H1 (cell line): ENCODE measurements at regions not wholly inside any gene's neighbourhood (a gene's known extent, or its start where the extent isn't known, plus 50 kb on each side); places are given as distances from the start of the nearest gene placed in this dataset.

Experiments
- CTCF ChIA-PET: fragments of 300-600 bp; sonication (Branson Sonifier 250); formaldehyde crosslinking; loops from one replicate; lab custom pipeline; 2021; ENCODE audit not compliant: partially characterized antibody; lab: Charles Lee
- POLR2A ChIA-PET: fragments of 300-600 bp; sonication (Branson Sonifier 250); formaldehyde crosslinking; loops from one replicate; lab custom pipeline; 2021; ENCODE audit warnings: inconsistent platforms; ENCODE audit not compliant: partially characterized antibody; lab: Charles Lee
- DNase-seq, 2 experiments: peaks; one replicate each; pipeline versions ENCODE4 v3.0.0 to v3.0.0-alpha.2; 2010 to 2022; ENCODE audit warnings: low spot score in 2 of 2, low read depth in 1 of 2, mixed read lengths in 1 of 2
- FAIRE-seq: peaks from 2 replicates; lab custom pipeline; 2011; peaks lifted over from hg19 to GRCh38; lab: Jason Lieb, UNC
- H2AFZ ChIP-seq: 2 replicates; pipeline ENCODE4 v1.8.1; 2012; ENCODE audit warnings: low read length, inconsistent platforms
- H2AK5ac ChIP-seq: 2 replicates; pipeline ENCODE4 v1.6.1; 2013; ENCODE audit warnings: low read depth, low read length
- H2BK120ac ChIP-seq: replicated peaks from 2 replicates; pipeline ENCODE3; 2013; ENCODE audit warnings: low read depth, low read length, inconsistent platforms
- H2BK12ac ChIP-seq: 2 replicates; pipeline ENCODE4 v1.6.1; 2013; ENCODE audit warnings: low read depth, low read length
- H2BK15ac ChIP-seq: 2 replicates; pipeline ENCODE4 v1.6.1; 2013; ENCODE audit warnings: low read length
- H2BK20ac ChIP-seq: 2 replicates; pipeline ENCODE4 v1.6.1; 2013; ENCODE audit warnings: low read length
- H2BK5ac ChIP-seq: 2 replicates; pipeline ENCODE4 v1.6.1; 2013; ENCODE audit warnings: low read depth, low read length
- H3K14ac ChIP-seq: 2 replicates; pipeline ENCODE4 v1.6.1; 2013; ENCODE audit warnings: inconsistent platforms; ENCODE audit not compliant: insufficient read length
- H3K18ac ChIP-seq: 2 replicates; pipeline ENCODE4 v1.6.1; 2013; ENCODE audit warnings: low read length; ENCODE audit errors: extremely low read depth
- H3K23ac ChIP-seq: 2 replicates; pipeline ENCODE4 v1.6.1; 2013; ENCODE audit warnings: inconsistent platforms; ENCODE audit not compliant: insufficient read length
- H3K23me2 ChIP-seq: 2 replicates; pipeline ENCODE4 v1.6.1; 2013; ENCODE audit warnings: low read depth, low read length
- H3K27ac ChIP-seq: 2 replicates; pipeline ENCODE4 v1.6.1; 2011; ENCODE audit warnings: low read depth, low read length, inconsistent platforms
- H3K27me3 ChIP-seq, 4 experiments: replicated peaks in 1 of 4; 1 replicate in 1 of 4; 2 replicates in 3 of 4; pipeline versions ENCODE4 v1.6.1 to v1.8.1; 2011 to 2013; ENCODE audit warnings: low read length in 3 of 4, mild to moderate bottlenecking in 3 of 4, inconsistent platforms in 2 of 4, mixed read lengths in 2 of 4, moderate library complexity in 1 of 4; ENCODE audit not compliant: control insufficient read depth in 3 of 4, insufficient read depth in 3 of 4; ENCODE audit errors: extremely low read depth in 1 of 4
- H3K36me3 ChIP-seq, 4 experiments: 2 replicates each; pipeline versions ENCODE4 v1.6.1 to v1.8.1; 2011 to 2013; ENCODE audit warnings: mild to moderate bottlenecking in 4 of 4, low read length in 3 of 4, moderate library complexity in 2 of 4, control low read depth in 1 of 4, inconsistent platforms in 1 of 4; ENCODE audit not compliant: insufficient read depth in 4 of 4, control insufficient read depth in 2 of 4
- H3K4ac ChIP-seq: replicated peaks from 2 replicates; pipeline ENCODE3; 2013; ENCODE audit warnings: low read length, low read depth, mixed read lengths, inconsistent platforms; ENCODE audit not compliant: insufficient read length
- H3K4me1 ChIP-seq, 4 experiments: replicated peaks in 1 of 4; 1 replicate in 1 of 4; 2 replicates in 3 of 4; pipeline versions ENCODE4 v1.6.1 to v1.8.1; 2011 to 2013; ENCODE audit warnings: low read length in 3 of 4, inconsistent platforms in 2 of 4, mixed read lengths in 1 of 4; ENCODE audit not compliant: insufficient read depth in 4 of 4, control insufficient read depth in 3 of 4
- H3K4me2 ChIP-seq, 2 experiments: 2 replicates each; pipeline versions ENCODE4 v1.6.1 to v1.8.1; 2011 to 2013; ENCODE audit warnings: low read depth in 2 of 2, low read length in 2 of 2, control low read depth in 1 of 2, inconsistent platforms in 1 of 2, mild to moderate bottlenecking in 1 of 2; ENCODE audit not compliant: insufficient read depth in 1 of 2
- H3K4me3 ChIP-seq, 4 experiments: fragments of 200-600, 300-600 bp in 1 of 4; sonication (generic), shearing (Covaris generic), sonication (Bioruptor Twin) in 1 of 4; 2 replicates each; pipeline versions ENCODE4 v1.5.1 to v1.8.1; 2011 to 2016; ENCODE audit warnings: low read length in 4 of 4, low read depth in 3 of 4, control low read depth in 2 of 4, inconsistent platforms in 2 of 4, mild to moderate bottlenecking in 2 of 4, mixed read lengths in 1 of 4, moderate library complexity in 1 of 4; ENCODE audit not compliant: insufficient read depth in 2 of 4; ENCODE audit errors: extremely low read depth in 1 of 4
- H3K56ac ChIP-seq: replicated peaks from 2 replicates; pipeline ENCODE3; 2013; ENCODE audit warnings: low read depth, mild to moderate bottlenecking, mixed read lengths, low read length, inconsistent platforms; ENCODE audit not compliant: insufficient read length
- H3K79me1 ChIP-seq: 2 replicates; pipeline ENCODE4 v1.6.1; 2013; ENCODE audit warnings: low read depth, low read length, control low read depth
- H3K79me2 ChIP-seq, 2 experiments: 2 replicates each; pipeline versions ENCODE4 v1.6.1 to v1.8.1; 2012 to 2013; ENCODE audit warnings: low read length in 2 of 2, mild to moderate bottlenecking in 2 of 2, inconsistent platforms in 1 of 2; ENCODE audit not compliant: insufficient read depth in 2 of 2, control insufficient read depth in 1 of 2
- H3K9ac ChIP-seq, 4 experiments: replicated peaks in 1 of 4; 1 replicate in 1 of 4; 2 replicates in 3 of 4; pipeline versions ENCODE4 v1.6.1 to v1.8.1; 2011 to 2013; ENCODE audit warnings: low read depth in 3 of 4, low read length in 3 of 4, control low read depth in 2 of 4, mild to moderate bottlenecking in 2 of 4, moderate library complexity in 2 of 4, inconsistent platforms in 1 of 4; ENCODE audit errors: extremely low read depth in 1 of 4
- H3K9me3 ChIP-seq, 2 experiments: 2 replicates each; pipeline versions ENCODE4 v1.6.1 to v1.8.1; 2012 to 2013; ENCODE audit warnings: mild to moderate bottlenecking in 2 of 2, moderate library complexity in 2 of 2, control low read depth in 1 of 2, inconsistent platforms in 1 of 2, low read depth in 1 of 2, low read length in 1 of 2, mixed read lengths in 1 of 2; ENCODE audit not compliant: insufficient read depth in 2 of 2
- H4K20me1 ChIP-seq, 2 experiments: replicated peaks in 1 of 2; 2 replicates each; pipeline versions ENCODE3 to v1.8.1; 2011 to 2013; ENCODE audit warnings: inconsistent platforms in 2 of 2, low read length in 2 of 2, mild to moderate bottlenecking in 1 of 2; ENCODE audit not compliant: insufficient read depth in 2 of 2, control insufficient read depth in 1 of 2
- H4K5ac ChIP-seq: 2 replicates; pipeline ENCODE4 v1.6.1; 2013; ENCODE audit warnings: low read length, low read depth, mixed read lengths, inconsistent platforms; ENCODE audit not compliant: insufficient read length
- H4K8ac ChIP-seq: 2 replicates; pipeline ENCODE4 v1.8.0; 2013; ENCODE audit warnings: mild to moderate bottlenecking, moderate library complexity, low read length, inconsistent platforms; ENCODE audit not compliant: insufficient read depth; ENCODE audit errors: extremely low read depth
- H4K91ac ChIP-seq: replicated peaks from 2 replicates; pipeline ENCODE3; 2013; ENCODE audit warnings: low read length, mixed read lengths, inconsistent platforms; ENCODE audit not compliant: insufficient read length
- CTBP2 ChIP-seq: IDR thresholded peaks from 2 replicates; pipeline ENCODE4 v1.7.0; 2011; ENCODE audit warnings: borderline replicate concordance, mild to moderate bottlenecking, moderate library complexity, mixed read lengths, low read length; ENCODE audit not compliant: insufficient read depth, insufficient read length
- POLR2AphosphoS5 ChIP-seq: IDR thresholded peaks from 2 replicates; pipeline ENCODE4 v1.6.1; 2011; ENCODE audit warnings: low read depth, low read length
- SIN3A ChIP-seq, 2 experiments: IDR thresholded peaks in 1 of 2; conservative IDR thresholded peaks in 1 of 2; 2 replicates each; pipeline ENCODE4 v1.6.1; 2011 to 2012; ENCODE audit warnings: low read length in 2 of 2, improper control_type of control experiment in 1 of 2, low read depth in 1 of 2, mild to moderate bottlenecking in 1 of 2
- WGBS, 2 experiments: shearing (Covaris generic) in 1 of 2; methylation state at CpG; one replicate each; pipeline versions ENCODE4 v1.1.6 to v1.1.7; 2013 to 2015; ENCODE audit warnings: low lambda C conversion rate in 2 of 2, mixed read lengths in 2 of 2, inconsistent platforms in 1 of 2, low coverage in 1 of 2, missing lambda C conversion rate in 1 of 2; ENCODE audit not compliant: insufficient replicate concordance in 2 of 2, insufficient coverage in 1 of 2, insufficient read length in 1 of 2; ENCODE audit errors: extremely low coverage in 1 of 2, missing lambda C conversion rate in 1 of 2; 5-methylcytosine and 5-hydroxymethylcytosine counted together

- 79% methylated on average over 8 of the region's 8 CpGs; no CpG with 5 or more reads in 1 of the 2 experiments for WGBS, 2 experiments
- CTCF ChIA-PET: interaction anchor here (0.9 kb wide), 1 partner anchor 104 kb away, joined by 3 read pairs; no protein-coding TSS in a partner anchor
- no peak for FAIRE-seq
- no peak for TF ChIP-seq SIN3A (conservative IDR thresholded peaks at IDR 0.05 in 1 of 2, IDR thresholded peaks at IDR 0.05 in 1 of 2; ENCODE audit: low read depth in 1 of 2, low read length in 2 of 2)
- no peak for TF ChIP-seq CTBP2
- no peak for TF ChIP-seq POLR2AphosphoS5
Observed at GRCh38 chr9:88202321-88202720, 64.0 kb upstream of the SPATA31C2 start.

More at GRCh38 chr9:88202321-88202720, 64.0 kb upstream of the SPATA31C2 start:
- H2BK15ac ChIP-seq: no peak overlapping the region
- H3K14ac ChIP-seq: no peak overlapping the region
- H3K4me2 ChIP-seq: no peak overlapping the region
- no peak overlapping the region for H2BK12ac ChIP-seq
- H2BK5ac ChIP-seq: no peak overlapping the region
- no peak overlapping the region for H3K9ac ChIP-seq
- H4K91ac ChIP-seq: no peak overlapping the region
- no peak overlapping the region for H2AK5ac ChIP-seq
- H2BK120ac ChIP-seq: no peak overlapping the region
- H3K18ac ChIP-seq: no peak overlapping the region
- H3K23me2 ChIP-seq: no peaks in the 10 kb centered on the region
- H2BK20ac ChIP-seq: no peak overlapping the region
- no peak overlapping the region for H3K4me3 ChIP-seq
- no peak overlapping the region for H4K5ac ChIP-seq
- no peak overlapping the region for H3K4ac ChIP-seq
- H3K4me1 ChIP-seq: peaks cover 0 to 5% (median 2%) of the 10 kb centered on the region in 4 experiments; a peak in 1 of 7 replicates
- H2AFZ ChIP-seq: no peak overlapping the region
- no peak overlapping the region for H4K8ac ChIP-seq
- H3K79me2 ChIP-seq: no peaks in the 10 kb centered on the region
- no peak overlapping the region for H3K56ac ChIP-seq
- H4K20me1 ChIP-seq: no peaks in the 10 kb centered on the region
- no peak overlapping the region for H3K27ac ChIP-seq
- no peaks in the 10 kb centered on the region for H3K36me3 ChIP-seq
- H3K9me3 ChIP-seq: no peaks in the 10 kb centered on the region
- H3K23ac ChIP-seq: no peak overlapping the region
- POLR2A ChIA-PET: no interaction called here
- DNase-seq: no peak
- no peaks in the 10 kb centered on the region for H3K79me1 ChIP-seq
- no peaks in the 10 kb centered on the region for H3K27me3 ChIP-seq
